Kidney epithelial cell (primary cell): ENCODE measurements at regions not wholly inside any gene's neighbourhood (a gene's known extent, or its start where the extent isn't known, plus 50 kb on each side); places are given as distances from the start of the nearest gene placed in this dataset.

Experiments used
- DNase-seq: peaks from one replicate; pipeline ENCODE4 v3.0.0-alpha.2; 2010; ENCODE audit warnings: low read depth
- H3K27me3 ChIP-seq: 2 replicates; pipeline ENCODE4 v1.6.0; 2011; ENCODE audit warnings: low read length; ENCODE audit not compliant: control insufficient read depth, insufficient read depth
- H3K36me3 ChIP-seq: 2 replicates; pipeline ENCODE4 v1.5.1; 2011; ENCODE audit warnings: low read length; ENCODE audit not compliant: control insufficient read depth, insufficient read depth
- H3K4me3 ChIP-seq: 2 replicates; pipeline ENCODE4 v1.5.1; 2011; ENCODE audit warnings: low read depth, mild to moderate bottlenecking, control low read depth, low read length
- TF ChIP-seq, protein P1 (sequence below): IDR thresholded peaks from 2 replicates; pipeline ENCODE4 v1.5.1; 2011; ENCODE audit warnings: mild to moderate bottlenecking, moderate library complexity, low read length, control low read depth, inconsistent platforms; ENCODE audit not compliant: insufficient read depth, poor library complexity, severe bottlenecking

DNA sequence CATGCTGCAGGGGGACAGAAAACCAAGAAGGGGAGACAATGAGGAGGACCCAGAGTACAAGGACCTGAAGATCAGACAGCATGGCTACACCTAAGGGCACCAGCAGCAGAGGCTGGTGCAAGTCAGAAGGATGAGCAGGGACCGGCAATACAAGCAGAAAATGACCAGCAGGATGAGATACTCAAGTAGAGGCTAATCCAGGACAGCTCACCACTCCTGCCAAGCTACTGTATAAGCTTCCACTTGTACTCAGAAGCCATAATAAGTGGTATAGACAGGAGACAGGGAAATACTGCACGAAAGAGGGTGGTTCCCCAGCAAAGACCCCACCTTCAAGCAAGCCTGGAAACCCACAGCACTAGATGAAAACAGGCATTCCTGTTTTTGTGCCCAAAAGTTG lies 138.7 kb upstream of the ZC3H12C start:
- Histone ChIP-seq H3K4me3 (no peak overlapping the region), H3K27me3 (no peaks in the 10 kb centered on the region), H3K36me3 (no peaks in the 10 kb centered on the region)
- no peak for DNase-seq
- TF ChIP-seq, protein P1, sequence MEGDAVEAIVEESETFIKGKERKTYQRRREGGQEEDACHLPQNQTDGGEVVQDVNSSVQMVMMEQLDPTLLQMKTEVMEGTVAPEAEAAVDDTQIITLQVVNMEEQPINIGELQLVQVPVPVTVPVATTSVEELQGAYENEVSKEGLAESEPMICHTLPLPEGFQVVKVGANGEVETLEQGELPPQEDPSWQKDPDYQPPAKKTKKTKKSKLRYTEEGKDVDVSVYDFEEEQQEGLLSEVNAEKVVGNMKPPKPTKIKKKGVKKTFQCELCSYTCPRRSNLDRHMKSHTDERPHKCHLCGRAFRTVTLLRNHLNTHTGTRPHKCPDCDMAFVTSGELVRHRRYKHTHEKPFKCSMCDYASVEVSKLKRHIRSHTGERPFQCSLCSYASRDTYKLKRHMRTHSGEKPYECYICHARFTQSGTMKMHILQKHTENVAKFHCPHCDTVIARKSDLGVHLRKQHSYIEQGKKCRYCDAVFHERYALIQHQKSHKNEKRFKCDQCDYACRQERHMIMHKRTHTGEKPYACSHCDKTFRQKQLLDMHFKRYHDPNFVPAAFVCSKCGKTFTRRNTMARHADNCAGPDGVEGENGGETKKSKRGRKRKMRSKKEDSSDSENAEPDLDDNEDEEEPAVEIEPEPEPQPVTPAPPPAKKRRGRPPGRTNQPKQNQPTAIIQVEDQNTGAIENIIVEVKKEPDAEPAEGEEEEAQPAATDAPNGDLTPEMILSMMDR = no peak

DNA sequence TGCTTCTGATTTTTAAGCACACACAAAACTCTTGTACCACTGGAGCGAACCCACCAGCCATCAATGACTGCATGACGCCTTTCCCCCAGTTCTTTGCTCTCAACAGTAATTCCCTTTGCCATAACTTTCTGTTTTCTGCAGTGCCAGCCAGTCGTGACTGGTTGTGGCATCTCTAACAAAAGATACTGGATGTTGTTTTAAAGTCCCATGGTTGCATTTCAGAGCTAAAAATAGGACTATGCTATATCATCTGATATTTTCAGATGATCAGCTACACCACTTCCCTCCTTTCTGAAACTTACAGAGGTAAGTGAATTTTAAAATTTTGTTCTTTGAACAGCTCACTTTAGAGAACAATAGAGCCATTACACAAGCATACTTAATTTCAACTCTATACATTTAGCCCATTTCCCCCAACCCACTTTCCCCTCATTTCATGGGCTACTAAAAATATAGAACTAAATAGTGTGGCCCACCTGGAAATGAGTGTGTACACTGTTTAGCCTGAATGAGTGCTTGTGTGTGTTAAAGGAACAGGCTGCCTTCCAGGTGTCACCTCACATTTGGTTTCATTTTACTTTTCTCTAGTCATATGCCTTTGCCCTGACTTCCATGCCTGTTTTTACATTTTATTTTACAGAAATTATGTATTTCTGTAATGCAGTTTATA lies 136.9 kb upstream of the ZC3H12C start:
- TF ChIP-seq, protein P1 = no peak
- Histone ChIP-seq H3K4me3 (no peak overlapping the region), H3K36me3 (no peaks in the 10 kb centered on the region), H3K27me3 (no peaks in the 10 kb centered on the region)
- no peak for DNase-seq

DNA sequence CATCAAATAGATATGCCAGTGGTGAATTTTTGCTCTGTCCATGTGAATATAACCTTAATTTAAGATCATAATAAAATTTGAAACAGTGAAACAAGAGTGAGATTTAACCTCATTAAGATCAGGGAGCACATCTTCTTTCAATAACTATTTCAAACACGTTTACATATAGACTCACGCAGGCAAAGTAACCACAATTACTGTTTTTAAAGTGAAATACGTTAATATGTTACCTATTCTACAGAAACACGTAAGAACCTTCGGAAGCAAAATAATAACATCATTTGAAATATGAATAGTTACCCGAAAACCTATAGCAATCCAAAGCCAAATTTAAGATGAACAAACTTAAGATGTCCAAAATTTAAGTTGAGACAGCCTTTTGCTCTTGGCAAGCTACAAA lies 136.2 kb upstream of the ZC3H12C start:
- no peaks in the 10 kb centered on the region for H3K27me3 ChIP-seq
- DNase-seq = no peak
- no peak overlapping the region for H3K4me3 ChIP-seq
- H3K36me3 ChIP-seq = no peaks in the 10 kb centered on the region
- TF ChIP-seq, protein P1 = no peak

DNA sequence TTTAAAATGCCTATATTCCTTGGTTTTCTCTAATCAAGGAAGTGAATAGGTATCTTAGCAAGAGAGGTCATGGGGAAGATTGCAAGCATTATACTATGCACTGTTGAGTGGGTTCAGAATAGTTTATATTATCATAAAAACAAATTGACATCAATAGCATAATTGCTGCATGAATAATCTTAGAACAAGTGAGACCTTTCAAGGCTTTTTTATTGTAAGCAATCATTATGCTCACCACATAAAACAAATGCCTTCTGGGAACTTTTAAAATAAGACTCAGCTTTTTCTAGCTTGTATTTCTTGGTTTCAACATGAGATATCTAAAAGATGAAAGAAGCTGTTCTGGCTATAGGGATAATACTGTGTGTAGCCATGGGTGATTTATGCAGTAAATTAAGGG lies 135.6 kb upstream of the ZC3H12C start:
- no peaks in the 10 kb centered on the region for H3K36me3 ChIP-seq
- H3K4me3 ChIP-seq = no peak overlapping the region
- TF ChIP-seq, protein P1 = no peak
- no peaks in the 10 kb centered on the region for H3K27me3 ChIP-seq
- DNase-seq = no peak

DNA sequence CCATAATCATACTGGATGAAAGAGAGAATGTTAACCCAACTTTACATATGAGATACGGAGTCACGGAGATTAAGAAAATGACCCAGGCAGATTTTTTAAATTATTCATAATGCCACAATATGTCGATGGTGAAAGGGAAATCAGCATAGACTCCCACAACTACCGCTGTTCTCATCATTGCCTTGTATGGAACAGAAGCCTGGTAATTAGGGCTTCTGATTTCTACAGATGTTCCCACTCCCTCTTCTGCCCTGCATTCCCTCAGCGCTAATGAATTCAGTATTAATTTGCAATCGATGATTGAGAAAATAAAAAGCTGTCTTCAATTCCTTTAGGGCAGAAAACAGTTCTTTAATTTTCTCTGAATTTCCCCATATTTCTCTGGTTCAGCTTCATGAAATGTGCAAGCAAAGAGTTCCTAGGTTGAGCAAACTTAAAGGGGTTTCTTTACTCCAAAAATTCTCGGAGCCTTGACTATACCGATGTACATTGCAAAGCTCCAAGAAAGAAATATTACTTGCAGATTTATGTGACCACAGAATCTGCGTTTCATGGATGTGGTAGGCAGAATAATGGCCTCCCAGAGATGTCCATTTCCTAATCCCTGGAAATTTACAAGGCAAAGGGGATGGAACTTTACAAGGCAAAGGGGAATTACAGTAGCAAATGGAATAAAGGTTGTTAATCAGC lies 134.9 kb upstream of the ZC3H12C start:
- no peak for DNase-seq
- Histone ChIP-seq H3K4me3 (no peak overlapping the region), H3K36me3 (no peaks in the 10 kb centered on the region), H3K27me3 (no peaks in the 10 kb centered on the region)
- TF ChIP-seq, protein P1 = no peak

DNA sequence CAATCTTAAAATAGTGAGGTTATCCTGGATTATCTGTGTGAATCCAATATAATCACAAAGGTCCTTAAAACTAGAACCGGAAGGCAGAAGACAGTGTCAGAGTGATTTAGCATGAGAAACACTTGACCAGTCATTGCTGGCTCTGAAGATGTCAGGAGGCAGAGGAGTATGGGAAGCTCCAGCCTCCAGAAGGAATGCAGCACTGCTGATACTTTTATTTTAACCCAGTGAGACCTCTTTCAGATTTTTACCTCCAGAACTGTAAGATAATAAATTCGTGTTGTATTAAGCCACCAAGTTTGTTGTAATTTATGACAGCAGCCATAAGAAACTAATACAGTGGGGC lies 134.4 kb upstream of the ZC3H12C start:
- DNase-seq = no peak
- Histone ChIP-seq H3K4me3 (no peak overlapping the region), H3K27me3 (no peaks in the 10 kb centered on the region), H3K36me3 (no peaks in the 10 kb centered on the region)
- TF ChIP-seq, protein P1 = no peak
